BJ (cell line): ENCODE measurements at regions not wholly inside any gene's neighbourhood (a gene's known extent, or its start where the extent isn't known, plus 50 kb on each side); places are given as distances from the start of the nearest gene placed in this dataset.
"Not testable (repeated sequence)": the region's sequence is repeated elsewhere in the genome, so short reads cannot be mapped to it uniquely, and the experiment has no call there.

Source experiments
- CTCF ChIA-PET: fragments of 350-600 bp; formaldehyde crosslinking; extraction: SDS; loops from one replicate; lab custom pipeline; 2021; ENCODE audit warnings: antibody characterized with exemption, inconsistent platforms; lab: Yijun Ruan, JAX
- POLR2A ChIA-PET: fragments of 300-600 bp; sonication (Branson Sonifier 250); formaldehyde crosslinking; extraction: SDS; loops from one replicate; lab custom pipeline; 2021; ENCODE audit warnings: antibody characterized with exemption; lab: Charles Lee
- DNase-seq: peaks from one replicate; pipeline ENCODE4 v3.0.0-alpha.2; 2011; ENCODE audit warnings: low read depth
- H3K27me3 ChIP-seq: 2 replicates; pipeline ENCODE4 v1.6.0; 2011; ENCODE audit warnings: low read length; ENCODE audit not compliant: control insufficient read depth, insufficient read depth
- H3K36me3 ChIP-seq: 2 replicates; pipeline ENCODE4 v1.5.1; 2011; ENCODE audit warnings: low read length; ENCODE audit not compliant: control insufficient read depth, insufficient read depth
- H3K4me3 ChIP-seq: 2 replicates; pipeline ENCODE4 v1.5.1; 2011; ENCODE audit warnings: low read depth, mild to moderate bottlenecking, control low read depth, low read length

DNA sequence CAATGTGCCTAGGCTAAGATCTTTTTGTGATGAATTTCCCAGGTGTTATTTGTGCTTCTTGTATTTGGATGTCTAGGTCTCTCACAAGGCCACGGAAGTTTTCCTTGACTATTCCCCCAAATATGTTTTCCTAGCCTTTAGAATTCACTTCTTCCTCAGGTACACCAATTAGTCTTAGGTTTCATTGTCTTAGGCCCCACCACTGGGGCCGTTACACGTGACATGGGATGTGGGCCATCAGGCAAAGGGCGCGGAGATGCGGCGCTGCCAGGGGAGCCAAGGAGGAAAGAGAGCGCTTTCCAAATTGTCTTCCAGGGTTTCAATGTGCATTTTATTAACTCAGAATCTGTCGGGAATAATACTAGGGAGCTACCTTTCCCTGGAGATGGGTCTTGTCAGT is 1653.3 kb downstream of the SPATA31A7 start:
- POLR2A ChIA-PET, H3K4me3 ChIP-seq, H3K27me3 ChIP-seq, CTCF ChIA-PET, DNase-seq, H3K36me3 ChIP-seq: not testable (repeated sequence)

DNA sequence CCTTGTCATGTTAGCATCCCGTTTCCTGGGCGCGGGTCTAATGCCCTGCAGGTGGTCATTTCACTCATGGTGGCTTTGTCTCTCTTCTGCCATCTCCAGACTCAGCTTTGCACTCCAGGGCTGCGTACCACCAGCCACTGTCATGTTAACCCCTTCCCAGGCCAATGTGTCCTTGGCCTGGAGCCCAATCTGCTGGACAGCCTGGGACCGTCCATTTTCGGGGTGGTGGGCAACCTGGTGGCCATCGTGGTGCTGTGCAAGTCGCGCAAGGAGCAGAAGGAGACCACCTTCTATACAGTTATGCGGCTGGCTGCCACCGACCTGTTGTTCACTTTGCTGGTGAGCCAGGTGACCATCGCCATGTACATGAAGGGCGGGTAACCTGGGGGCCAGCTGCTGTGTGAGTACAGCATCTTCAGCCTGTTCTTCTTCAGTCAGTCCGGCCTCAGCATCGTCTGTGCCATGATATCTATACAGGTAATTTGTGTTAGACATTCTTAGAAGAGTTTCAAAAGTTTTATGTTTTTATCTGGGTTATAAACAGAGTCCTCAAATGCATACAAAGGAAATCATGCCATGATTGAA is 1654.0 kb downstream of the SPATA31A7 start:
- POLR2A ChIA-PET, DNase-seq, H3K4me3 ChIP-seq, H3K36me3 ChIP-seq, CTCF ChIA-PET, H3K27me3 ChIP-seq: not testable (repeated sequence)

DNA sequence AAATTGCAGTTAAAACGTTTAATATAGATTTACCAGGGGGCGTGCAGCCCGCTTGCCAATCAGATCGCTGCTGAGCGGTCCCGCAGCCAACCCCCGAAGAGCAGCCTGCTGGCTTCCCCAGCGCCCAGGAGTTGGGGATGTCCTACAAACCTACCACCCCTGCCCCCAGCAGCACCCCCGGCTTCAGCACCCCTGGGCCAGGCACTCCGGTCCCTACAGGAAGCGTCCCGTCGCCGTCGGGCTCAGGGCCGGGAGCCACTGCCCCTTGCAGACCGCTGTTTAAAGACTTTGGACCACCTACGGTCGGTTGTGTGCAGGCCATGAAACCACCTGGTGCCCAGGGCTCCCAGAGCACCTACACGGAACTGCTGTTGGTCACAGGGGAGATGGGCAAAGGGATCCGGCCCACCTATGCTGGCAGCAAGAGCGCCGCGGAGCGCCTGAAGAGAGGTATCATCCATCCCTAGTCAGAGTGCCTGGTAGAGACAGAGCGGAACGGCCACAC is 1654.9 kb downstream of the SPATA31A7 start:
- H3K27me3 ChIP-seq, H3K4me3 ChIP-seq, POLR2A ChIA-PET, DNase-seq, CTCF ChIA-PET, H3K36me3 ChIP-seq: not testable (repeated sequence)

DNA sequence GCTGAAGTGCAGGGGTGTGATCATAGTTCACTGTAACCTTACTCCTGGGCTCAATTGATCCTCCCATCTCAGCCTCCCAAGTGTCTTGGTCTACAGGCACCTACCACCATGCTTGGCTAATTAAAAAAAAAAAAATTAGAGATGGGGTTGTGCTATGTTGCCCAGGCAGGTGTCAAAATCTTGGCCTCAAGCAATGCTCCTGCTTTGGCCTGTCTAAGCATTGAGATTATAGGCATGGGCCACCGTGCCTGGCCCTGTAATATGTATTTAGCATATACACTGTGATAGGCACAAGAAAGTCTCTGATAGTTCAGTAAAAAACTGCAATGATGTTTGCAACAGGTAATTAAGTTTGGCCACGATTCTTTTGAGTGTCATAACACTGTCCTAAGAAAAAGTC is 1658.4 kb downstream of the SPATA31A7 start:
- CTCF ChIA-PET, H3K4me3 ChIP-seq, H3K27me3 ChIP-seq, POLR2A ChIA-PET, H3K36me3 ChIP-seq, DNase-seq: not testable (repeated sequence)

DNA sequence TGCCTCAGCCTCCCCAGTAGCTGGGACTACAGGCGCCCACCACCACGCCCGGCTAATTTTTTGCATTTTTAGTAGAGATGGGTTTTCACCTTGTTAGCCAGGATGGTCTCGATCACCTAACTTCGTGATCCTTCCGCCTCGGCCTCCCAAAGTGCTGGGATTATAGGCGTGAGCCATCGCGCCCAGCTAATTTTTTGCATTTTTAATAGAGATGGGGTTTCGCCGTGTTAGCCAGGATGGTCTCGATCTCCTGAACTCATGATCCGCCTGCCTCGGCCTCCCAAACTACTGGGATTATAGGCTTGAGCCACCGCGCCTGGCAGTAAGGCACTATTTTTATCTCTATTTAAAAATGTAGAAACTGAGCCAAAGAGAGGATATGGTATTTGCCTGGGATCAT is 1660.2 kb downstream of the SPATA31A7 start:
- DNase-seq, H3K27me3 ChIP-seq, H3K4me3 ChIP-seq, CTCF ChIA-PET, POLR2A ChIA-PET, H3K36me3 ChIP-seq: not testable (repeated sequence)

DNA sequence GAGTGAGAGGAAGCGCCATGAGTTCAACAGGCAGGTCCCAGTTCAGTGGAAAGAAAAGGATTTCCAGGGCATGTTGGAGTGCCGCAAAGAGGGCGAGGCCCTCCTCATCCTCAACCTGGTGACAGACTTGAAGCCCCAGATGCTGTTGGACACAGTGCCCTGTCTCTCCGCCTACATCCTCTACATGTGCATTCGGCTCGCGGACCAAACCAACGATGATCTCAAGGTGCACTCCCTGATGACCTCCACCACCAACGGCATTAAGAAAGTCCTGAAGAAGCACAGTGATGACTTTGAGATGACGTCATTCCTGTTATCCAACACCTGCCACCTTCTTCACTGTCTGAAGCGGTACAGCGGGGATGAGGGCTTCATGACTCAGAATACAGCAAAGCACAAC is 1667.4 kb downstream of the SPATA31A7 start:
- CTCF ChIA-PET, H3K36me3 ChIP-seq, POLR2A ChIA-PET, H3K27me3 ChIP-seq, H3K4me3 ChIP-seq, DNase-seq: not testable (repeated sequence)

DNA sequence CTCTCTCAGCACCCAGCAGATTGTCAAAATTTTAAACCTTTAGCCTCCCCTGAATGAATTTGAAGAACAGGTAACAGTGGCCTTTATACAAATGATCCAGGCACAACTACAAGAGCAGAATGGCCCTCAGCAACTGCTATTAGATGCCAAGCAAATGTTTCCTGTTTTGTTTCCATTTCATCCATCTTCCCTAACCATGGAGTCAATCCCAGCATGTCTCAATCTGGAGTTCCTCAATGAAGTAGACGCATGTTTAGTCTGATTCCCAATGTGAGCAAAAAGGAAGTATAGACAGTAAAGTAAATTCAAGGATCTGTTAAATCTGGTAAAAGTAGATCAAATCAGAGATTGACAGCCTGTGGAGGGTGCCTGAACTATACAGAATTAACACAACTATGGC is 1668.4 kb downstream of the SPATA31A7 start:
- H3K4me3 ChIP-seq, H3K36me3 ChIP-seq, DNase-seq, CTCF ChIA-PET, H3K27me3 ChIP-seq, POLR2A ChIA-PET: not testable (repeated sequence)

DNA sequence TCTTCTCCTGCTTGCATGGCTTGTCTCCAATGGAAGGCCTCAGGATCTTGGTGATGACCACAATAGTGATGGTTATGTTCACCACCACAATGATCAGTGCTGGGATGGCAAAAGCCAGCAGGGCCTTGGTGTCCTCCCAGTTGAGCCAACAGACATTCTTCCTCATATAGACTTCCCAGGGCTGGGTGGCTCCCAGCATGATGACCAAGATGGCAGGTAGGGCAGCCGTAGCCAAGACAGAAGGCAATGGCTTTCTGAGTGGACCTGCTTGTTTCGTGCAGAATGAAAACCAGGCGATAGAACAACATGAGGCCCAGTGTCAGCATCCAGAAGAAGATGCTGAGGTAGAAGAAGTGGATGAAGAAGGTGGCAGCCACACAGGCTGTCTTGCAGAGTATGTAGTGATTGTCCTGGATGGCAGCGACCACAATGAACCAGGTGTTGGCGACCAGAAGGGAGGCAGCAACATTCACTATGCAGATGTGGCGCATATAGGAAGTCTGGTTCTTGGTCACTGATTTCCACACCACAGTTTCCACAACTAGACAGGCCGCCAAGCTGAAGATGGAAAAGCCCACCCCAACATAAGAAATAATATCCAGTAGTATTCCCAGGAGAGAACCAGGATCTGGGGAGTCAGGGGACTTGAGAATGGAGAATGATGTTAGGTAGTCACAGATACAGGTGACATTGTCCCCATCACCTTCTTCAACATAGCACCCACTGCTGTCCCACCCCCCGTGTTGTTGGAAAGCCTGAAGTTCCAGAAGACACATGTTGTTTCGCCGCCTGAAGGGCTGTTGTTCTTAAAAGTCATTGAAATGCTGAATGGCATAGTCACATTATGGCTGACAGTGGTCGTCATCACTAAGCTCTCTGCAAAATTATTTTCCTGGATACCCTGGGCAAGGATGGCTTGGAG is 1671.4 kb downstream of the SPATA31A7 start:
- DNase-seq, CTCF ChIA-PET, H3K36me3 ChIP-seq, H3K27me3 ChIP-seq, POLR2A ChIA-PET, H3K4me3 ChIP-seq: not testable (repeated sequence)

DNA sequence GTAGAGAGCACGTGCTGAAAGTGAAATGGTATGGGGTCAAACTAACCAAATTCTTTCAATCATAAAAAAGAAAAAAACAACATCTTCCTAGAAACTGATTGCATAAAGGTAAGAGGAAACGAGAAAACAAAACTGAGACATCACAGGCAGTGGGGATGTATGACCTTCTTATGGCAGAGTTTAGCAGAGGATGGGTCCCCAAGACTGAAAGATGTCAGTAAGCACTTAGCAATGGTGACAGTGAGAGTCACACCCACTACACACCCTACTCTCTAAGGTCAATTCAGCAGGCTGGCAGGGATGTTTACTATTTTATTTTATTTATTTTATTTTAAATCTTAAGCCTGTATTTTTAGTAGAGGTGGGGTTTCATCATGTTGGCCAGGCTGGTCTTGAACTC is 1672.3 kb downstream of the SPATA31A7 start:
- H3K4me3 ChIP-seq, CTCF ChIA-PET, H3K36me3 ChIP-seq, DNase-seq, H3K27me3 ChIP-seq, POLR2A ChIA-PET: not testable (repeated sequence)

DNA sequence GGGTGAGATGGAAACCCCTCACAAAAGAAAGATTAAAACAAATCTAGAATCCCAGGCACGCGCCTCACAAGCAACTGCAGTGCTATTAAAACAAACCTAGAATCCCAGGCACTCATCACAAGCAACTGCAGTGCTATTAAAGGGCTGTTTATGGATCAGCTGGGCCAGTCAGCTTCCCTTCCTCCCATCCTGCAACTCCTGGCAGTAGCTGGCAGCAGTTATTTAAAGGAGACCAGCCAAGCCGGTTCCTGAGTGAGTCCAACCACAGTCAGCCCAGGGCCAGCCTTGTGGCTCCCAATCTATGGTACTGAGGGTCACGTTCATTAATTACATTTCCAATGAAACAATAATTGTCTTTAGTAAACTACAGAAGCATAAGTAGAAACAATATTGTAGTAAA is 1673.5 kb downstream of the SPATA31A7 start:
- CTCF ChIA-PET, POLR2A ChIA-PET, H3K27me3 ChIP-seq, H3K4me3 ChIP-seq, DNase-seq, H3K36me3 ChIP-seq: not testable (repeated sequence)

DNA sequence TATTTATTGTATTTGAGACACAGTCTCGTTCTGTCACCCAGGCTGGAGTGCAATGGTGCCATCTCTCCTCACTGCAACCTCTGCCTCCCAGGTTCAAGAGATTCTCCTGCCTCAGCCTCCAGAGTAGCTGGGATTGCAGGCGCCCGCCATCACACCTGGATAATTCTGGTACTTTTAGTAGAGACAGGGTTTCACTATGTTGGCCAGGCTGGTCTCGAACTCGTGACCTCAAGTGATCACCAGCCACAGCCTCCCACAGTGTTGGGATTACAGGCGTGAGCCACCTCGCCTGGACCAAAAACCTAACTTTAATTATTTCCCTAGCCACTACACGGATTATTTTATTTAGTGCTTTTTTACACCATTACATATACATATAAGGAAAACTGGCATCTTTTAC is 1674.0 kb downstream of the SPATA31A7 start:
- H3K36me3 ChIP-seq, H3K4me3 ChIP-seq, DNase-seq, POLR2A ChIA-PET, CTCF ChIA-PET, H3K27me3 ChIP-seq: not testable (repeated sequence)

DNA sequence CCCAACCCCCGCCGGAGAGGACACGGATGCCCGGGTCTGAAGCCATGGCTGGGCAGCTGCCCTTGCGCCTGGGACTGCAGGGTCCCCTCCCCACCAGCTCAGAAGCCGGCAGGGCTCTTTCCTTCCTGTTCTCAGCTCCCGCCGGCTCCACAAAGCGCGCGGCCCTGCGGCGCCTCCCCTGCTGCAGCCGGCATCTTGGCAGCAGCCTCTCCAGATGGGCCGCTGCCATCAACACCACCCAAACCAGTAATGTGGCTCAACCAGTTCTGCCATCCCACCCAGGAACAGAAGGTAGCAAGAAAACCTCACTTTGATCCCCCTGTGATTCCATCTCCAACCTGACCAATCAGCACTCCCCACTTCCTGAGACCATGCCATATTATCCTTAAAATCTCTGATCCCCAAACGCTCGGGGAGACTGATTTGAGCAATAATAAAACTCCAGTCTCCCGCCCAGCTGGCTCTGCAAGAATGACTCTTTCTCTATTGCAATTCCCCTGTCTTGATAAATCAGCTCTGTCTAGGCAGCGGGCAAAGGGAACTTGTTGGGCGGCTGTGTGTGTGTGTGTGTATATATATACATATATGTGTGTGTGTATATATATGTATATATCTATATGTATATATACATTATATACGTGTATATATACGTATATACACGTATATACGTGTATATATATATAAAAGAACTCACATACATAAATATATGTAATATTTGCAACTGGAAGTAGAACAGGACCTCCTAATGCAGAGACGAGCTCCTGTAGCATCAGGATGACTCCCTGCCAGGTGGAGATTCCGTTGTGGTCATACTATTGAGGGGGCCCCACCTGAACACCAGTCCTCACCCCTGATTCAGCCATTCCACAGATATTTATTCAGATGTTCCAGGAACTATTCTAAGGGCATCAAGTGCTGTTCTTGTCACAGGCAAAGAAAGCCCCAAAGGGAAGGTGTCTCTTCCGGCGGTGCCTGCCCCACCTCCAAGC is 1674.9 kb downstream of the SPATA31A7 start:
- H3K27me3 ChIP-seq, DNase-seq, H3K36me3 ChIP-seq, POLR2A ChIA-PET, CTCF ChIA-PET, H3K4me3 ChIP-seq: not testable (repeated sequence)
